GM10266 (cell line): ENCODE measurements at regions not wholly inside any gene's neighbourhood (a gene's known extent, or its start where the extent isn't known, plus 50 kb on each side); places are given as distances from the start of the nearest gene placed in this dataset.

Source experiments
- DNase-seq: peaks from one replicate; pipeline ENCODE4 v3.0.0; 2012; ENCODE audit errors: extremely low spot score
- CTCF ChIP-seq: IDR thresholded peaks from 2 replicates; pipeline ENCODE4 v1.5.1; 2012; ENCODE audit warnings: mild to moderate bottlenecking, low read depth; ENCODE audit not compliant: control insufficient read depth, insufficient read depth; ENCODE audit errors: missing control alignments

- no peak for TF ChIP-seq CTCF
Observed at GRCh38 chr9:78939311-78940065, 632.3 kb upstream of the TLE4 start.

GRCh38 chr9:78940121-78940855 lies 631.5 kb upstream of the TLE4 start:
- DNase-seq: no peak
- no peak for TF ChIP-seq CTCF

More at GRCh38 chr9:78939311-78940065, 632.3 kb upstream of the TLE4 start:
- DNase-seq: no peak

GRCh38 chr9:78954286-78954685 lies 617.5 kb upstream of the TLE4 start:
- DNase-seq: no peak
- no peak for TF ChIP-seq CTCF

GRCh38 chr9:78958892-78959291 lies 612.9 kb upstream of the TLE4 start:
- TF ChIP-seq CTCF: no peak
- DNase-seq: no peak

GRCh38 chr9:78962156-78962555 lies 609.6 kb upstream of the TLE4 start:
- no peak for DNase-seq
- TF ChIP-seq CTCF: no peak

DNA sequence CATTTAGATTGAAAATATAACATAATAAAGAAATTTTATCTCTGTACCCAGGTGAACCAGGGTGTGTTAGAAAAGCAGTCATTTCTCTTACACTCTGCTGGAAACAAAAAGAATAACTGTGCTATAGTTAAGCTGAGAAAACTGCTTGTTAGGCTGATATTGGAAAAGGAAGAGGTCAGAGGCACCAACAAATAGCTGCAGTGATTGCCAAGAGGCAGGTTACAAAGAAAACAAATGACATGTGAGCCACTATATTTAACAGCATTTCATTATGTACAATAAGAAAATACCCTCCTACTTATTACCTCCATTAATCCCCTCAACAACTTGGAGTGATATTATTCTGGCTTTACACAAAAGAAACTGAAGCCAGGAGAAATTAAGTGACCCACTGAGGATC lies 607.9 kb upstream of the TLE4 start:
- DNase-seq: no peak
- TF ChIP-seq CTCF: no peak
